Neural progenitor cell (in vitro differentiated cells): ENCODE measurements at regions not wholly inside any gene's neighbourhood (a gene's known extent, or its start where the extent isn't known, plus 50 kb on each side); places are given as distances from the start of the nearest gene placed in this dataset.

Experiments used
- EZH2phosphoT487 ChIP-seq: fragments of 200-600 bp; sonication (generic); IDR thresholded peaks from 2 replicates; pipeline ENCODE4 v1.6.1; 2017; ENCODE audit warnings: antibody characterized with exemption
- TF ChIP-seq, protein P1 (sequence below): fragments of 200-600 bp; sonication (generic); IDR thresholded peaks from 2 replicates; pipeline ENCODE4 v1.5.1; 2017; ENCODE audit warnings: antibody characterized with exemption, mild to moderate bottlenecking

GRCh38 chr5:87588316-87588715, 175.6 kb upstream of the CCNH start:
- no peak for TF ChIP-seq EZH2phosphoT487
- TF ChIP-seq, protein P1, sequence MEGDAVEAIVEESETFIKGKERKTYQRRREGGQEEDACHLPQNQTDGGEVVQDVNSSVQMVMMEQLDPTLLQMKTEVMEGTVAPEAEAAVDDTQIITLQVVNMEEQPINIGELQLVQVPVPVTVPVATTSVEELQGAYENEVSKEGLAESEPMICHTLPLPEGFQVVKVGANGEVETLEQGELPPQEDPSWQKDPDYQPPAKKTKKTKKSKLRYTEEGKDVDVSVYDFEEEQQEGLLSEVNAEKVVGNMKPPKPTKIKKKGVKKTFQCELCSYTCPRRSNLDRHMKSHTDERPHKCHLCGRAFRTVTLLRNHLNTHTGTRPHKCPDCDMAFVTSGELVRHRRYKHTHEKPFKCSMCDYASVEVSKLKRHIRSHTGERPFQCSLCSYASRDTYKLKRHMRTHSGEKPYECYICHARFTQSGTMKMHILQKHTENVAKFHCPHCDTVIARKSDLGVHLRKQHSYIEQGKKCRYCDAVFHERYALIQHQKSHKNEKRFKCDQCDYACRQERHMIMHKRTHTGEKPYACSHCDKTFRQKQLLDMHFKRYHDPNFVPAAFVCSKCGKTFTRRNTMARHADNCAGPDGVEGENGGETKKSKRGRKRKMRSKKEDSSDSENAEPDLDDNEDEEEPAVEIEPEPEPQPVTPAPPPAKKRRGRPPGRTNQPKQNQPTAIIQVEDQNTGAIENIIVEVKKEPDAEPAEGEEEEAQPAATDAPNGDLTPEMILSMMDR = no peak
